ENCODE measurements at regions not wholly inside any gene's neighbourhood (a gene's known extent, or its start where the extent isn't known, plus 50 kb on each side); places are given as distances from the start of the nearest gene placed in this dataset.

- no peak for DNase-seq
Measured at GRCh38 chr3:57009802-57010201, 50.7 kb upstream of the SPATA12 start.

- no peak for DNase-seq
Measured at GRCh38 chr3:57009367-57009766, 51.1 kb upstream of the SPATA12 start.

GRCh38 chr3:57007521-57008460 is 52.7 kb upstream of the SPATA12 start:
- no peak for DNase-seq

GRCh38 chr3:57006949-57007419 is 53.5 kb upstream of the SPATA12 start:
- DNase-seq, result no peak

GRCh38 chr3:57006179-57006657 is 54.2 kb upstream of the SPATA12 start:
- no peak for DNase-seq

DNA sequence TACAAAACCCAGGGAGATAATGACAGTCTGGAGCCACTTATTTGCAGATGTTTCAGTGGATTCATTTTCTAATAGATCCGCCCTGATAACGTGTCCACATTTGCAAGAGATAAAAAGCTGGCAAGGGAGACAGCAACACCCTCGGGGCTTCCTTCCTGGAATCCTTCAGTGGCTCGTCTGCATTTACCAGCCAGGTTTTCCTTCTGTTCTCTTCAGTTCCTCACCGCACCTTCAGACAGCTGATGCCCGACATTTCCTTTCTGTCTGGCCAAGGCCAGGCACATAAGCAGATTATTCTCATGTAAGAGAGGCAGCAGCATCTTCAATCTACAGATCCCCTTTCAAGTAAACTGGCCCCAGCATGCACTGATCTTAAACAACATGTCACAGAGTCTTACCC is 56.2 kb upstream of the SPATA12 start:
- DNase-seq, result no peak

DNA sequence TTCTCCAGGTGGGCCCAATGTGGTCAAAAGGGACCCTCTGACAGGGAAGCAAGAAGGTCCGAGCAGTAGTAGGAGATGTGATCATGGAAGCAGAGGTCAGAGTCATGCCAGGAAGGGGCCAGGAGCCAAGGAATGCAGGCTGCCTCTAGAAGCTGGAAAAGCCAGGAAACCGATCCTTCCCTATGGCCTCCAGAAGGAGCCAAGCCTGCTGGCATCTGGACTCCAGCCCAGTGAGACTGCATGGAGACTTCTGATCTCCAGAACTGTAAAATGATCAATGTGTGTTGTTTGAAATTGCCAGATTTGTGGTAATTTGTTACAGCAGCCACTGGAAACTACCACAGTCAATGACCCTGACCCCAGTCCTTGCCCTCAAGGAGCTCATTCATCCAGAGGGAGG is 56.8 kb upstream of the SPATA12 start:
- DNase-seq, result no peak

- no peak for DNase-seq
Measured at GRCh38 chr3:57001356-57001755, 59.1 kb upstream of the SPATA12 start.

- DNase-seq, result no peak
Measured at GRCh38 chr3:57000012-57000411, 60.5 kb upstream of the SPATA12 start.

- DNase-seq, result no peak
Measured at GRCh38 chr3:56999547-56999946, 60.9 kb upstream of the SPATA12 start.

GRCh38 chr3:56998076-56998529 is 62.4 kb upstream of the SPATA12 start:
- DNase-seq, result no peak

- DNase-seq, result no peak
Measured at GRCh38 chr3:56997675-56998074, 62.8 kb upstream of the SPATA12 start.

DNA sequence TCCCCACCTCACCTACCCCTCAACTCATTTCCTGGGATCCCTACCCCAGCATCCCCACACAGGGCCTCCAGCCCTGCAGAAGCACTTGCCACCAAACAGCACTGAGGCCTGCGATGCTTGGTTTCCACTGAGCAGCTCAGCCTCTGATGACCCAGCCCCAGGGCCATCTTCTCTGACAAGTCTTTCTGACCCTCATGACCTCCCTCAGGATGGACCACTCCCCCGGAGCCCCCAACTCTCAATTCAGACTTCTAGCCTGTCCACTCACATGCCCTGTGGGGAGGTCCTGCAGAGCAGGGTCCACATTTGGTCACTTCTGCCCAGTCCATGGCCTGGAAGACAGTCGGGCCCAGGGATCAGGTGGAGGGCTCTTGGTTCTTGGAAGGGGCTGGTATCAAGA is 63.4 kb upstream of the SPATA12 start:
- no peak for DNase-seq

DNA sequence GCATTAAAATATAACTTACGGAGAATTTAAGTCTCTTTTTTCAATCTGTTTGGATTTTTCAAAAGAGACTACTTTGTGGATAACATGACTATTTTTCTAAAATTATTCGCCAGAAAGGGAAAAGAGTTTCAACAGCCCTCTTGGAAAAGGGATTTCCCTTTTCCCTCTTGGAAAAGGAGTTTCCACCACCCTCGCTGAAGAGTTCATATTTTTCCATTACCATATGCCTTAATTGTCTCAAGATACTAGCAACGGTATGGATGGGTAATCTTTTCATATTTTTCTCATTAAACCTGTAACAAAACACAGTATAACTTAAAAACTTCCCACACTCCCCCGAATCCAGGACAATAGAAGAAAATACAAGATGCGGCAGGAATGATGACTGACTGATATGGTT is 66.1 kb upstream of the SPATA12 start:
- DNase-seq, result no peak

GRCh38 chr3:56990641-56991015 is 69.8 kb upstream of the SPATA12 start:
- DNase-seq, result no peak

GRCh38 chr3:56989977-56990640 is 70.4 kb upstream of the SPATA12 start:
- DNase-seq, result no peak

DNA sequence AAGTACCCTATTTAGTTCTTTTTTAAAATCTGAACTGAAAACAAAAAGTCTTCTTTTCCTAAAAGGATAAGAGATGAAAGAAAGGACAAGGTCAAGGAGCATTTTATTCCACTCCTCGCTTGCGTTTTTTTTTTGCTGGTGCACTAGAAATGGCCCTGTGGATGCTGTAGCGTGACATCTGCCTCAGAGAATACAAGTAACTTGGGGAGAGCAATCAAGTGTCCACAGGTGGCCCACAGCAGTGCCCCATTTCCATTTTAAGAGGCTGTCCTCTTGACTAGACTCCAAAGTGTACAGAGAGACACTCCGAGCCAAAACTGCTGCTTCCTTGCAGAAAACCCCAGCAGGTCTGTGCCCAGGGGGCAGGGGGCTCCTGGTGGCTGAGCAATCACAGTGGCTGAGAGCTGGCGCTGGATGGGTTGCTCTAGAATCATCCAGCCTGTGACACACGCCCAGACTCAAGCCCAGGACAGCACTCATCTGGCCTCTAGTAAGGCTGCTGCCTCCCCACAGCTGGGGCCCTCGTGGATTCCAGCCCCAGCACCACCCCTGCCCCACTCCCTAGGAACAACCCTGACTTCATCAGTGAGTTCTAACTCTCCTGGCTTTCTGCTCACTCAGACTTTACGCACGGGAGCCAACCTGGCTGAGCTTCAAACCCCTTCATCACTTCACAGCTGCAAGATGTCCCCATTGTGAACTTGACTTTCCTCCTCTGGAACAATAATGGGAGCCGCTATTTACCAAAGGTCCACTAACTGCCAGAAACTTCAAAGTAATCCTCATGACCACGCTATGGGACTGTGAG is 71.1 kb upstream of the SPATA12 start:
- no peak for DNase-seq

DNA sequence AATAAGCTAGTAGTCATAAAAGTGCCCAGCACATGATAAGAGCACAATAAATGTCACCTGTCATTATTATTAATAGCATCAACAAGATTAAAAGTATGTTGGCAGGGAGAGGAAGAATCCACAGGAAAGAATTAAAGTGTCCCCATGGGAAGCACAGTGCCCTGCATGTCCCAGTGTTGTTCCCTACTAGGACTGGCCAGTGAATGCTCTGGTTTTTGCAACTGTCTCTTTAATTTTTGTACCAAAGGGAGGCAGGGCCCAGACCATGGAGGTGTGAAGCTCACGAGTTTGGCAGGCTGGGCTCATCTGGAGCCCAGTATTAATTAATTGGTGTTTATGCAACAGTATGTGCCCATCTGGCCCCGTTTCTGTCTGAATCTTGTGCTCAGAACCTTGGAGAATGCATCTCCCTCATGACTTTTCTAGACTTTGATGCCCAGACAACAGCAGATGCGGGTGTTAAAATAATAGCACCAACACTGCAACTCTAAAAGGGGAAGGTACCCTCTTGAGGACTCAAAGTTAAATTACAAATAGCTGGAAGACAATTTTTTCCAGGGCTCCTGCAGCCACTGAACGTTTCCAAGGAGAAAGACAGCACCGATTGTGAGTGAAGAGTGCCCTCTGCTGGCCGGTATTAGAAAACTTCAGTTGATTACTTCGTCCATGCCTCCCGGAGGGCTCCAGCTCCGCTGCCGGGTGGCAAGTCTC is 71.9 kb upstream of the SPATA12 start:
- peak; percentile 70 for DNase-seq

DNA sequence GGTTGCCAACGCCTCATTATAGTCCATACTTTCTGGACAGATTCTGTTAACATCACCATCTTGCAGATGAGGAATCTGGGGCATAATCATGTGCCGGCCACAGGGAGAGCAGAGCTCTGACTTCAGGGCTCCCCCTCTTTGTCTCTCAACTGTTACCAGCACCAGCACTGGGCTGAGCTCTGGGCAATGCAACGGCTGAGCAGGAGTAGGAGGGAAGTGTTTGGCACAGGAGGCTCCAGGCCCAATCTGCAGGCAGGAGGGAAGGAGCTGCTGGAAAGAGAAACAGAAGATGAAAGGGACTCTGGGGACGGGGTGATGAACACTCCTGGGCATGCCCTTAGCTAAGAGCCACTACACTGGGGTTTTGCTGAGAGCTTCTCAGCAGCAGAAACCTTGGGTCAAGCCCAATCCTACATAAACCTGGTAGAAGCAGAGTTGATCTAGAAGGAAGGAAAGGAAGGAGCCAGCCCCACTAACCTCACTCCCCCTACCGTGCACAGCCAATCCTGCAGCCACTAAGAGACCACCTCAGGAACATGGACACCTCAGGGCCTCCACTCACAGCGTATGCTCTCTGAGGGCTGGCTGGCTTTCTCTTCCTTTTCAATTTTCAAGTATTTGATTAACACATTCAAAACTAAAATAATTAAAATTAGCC is 73.1 kb upstream of the SPATA12 start:
- DNase-seq, result peak; percentile 20

DNA sequence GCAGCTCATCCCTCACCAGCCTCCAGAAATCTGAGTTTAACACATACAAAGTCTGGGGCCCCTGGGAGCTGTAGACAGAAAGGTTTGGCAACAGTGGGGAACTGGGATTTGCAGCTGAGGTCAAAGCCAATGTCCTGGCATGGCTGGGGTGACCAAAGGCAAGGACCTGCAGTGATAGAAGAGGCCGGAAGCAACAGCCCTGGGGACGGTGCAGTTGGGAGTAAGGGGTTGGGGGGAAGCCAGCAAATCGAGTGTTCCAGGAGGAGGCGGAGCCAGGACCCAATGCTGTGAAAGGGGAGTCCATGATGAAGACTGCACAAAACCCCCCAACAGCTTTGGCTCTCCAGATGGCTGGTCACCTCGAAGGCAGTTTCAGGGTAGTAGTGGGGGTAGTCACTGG is 74.1 kb upstream of the SPATA12 start:
- DNase-seq, result no peak

GRCh38 chr3:56985878-56986277 is 74.6 kb upstream of the SPATA12 start:
- DNase-seq, result no peak

Measured in occipital lobe (tissue), 1 donor.